ENCODE measurements at regions not wholly inside any gene's neighbourhood (a gene's known extent, or its start where the extent isn't known, plus 50 kb on each side); places are given as distances from the start of the nearest gene placed in this dataset.
"Not testable (repeated sequence)": the region's sequence is repeated elsewhere in the genome, so short reads cannot be mapped to it uniquely, and the experiment has no call there.

GRCh38 chr12:25629341-25629740, 76.3 kb upstream of the LMNTD1 start:
- DNase-seq: no peak
- H3K27me3 ChIP-seq: no peaks in the 10 kb centered on the region
- intact Hi-C loops (cut with DNase I): no loop called here
- H3K4me1 ChIP-seq: no peaks in the 10 kb centered on the region
- no peak overlapping the region for H3K27ac ChIP-seq
- H3K9me3 ChIP-seq: no peaks in the 10 kb centered on the region
- ATAC-seq: no peak
- no peaks in the 10 kb centered on the region for H3K36me3 ChIP-seq
- WGBS (ENCODE audit: insufficient coverage, low coverage, low lambda C conversion rate, missing lambda C conversion rate): 36% methylated on average over 3 of the region's 3 CpGs
- TF ChIP-seq POLR2A (IDR thresholded peaks at IDR 0.05) (no peak), CTCF (IDR thresholded peaks at IDR 0.05) (no peak)
- no peak overlapping the region for H3K4me3 ChIP-seq

GRCh38 chr12:25630735-25631515, 77.8 kb upstream of the LMNTD1 start:
- not testable (repeated sequence) for DNase-seq, H3K4me3 ChIP-seq, H3K27me3 ChIP-seq

GRCh38 chr12:25633149-25633548, 80.1 kb upstream of the LMNTD1 start:
- WGBS (ENCODE audit: insufficient coverage, low coverage, low lambda C conversion rate, missing lambda C conversion rate): 78% methylated on average over 1 of the region's 1 CpG

More at GRCh38 chr12:25630735-25631515, 77.8 kb upstream of the LMNTD1 start:
- ATAC-seq; intact Hi-C loops (cut with DNase I); H3K27ac ChIP-seq; H3K9me3 ChIP-seq; H3K36me3 ChIP-seq; H3K4me1 ChIP-seq: not testable (repeated sequence)
- 82% methylated on average over 5 of the region's 11 CpGs for WGBS (ENCODE audit: insufficient coverage, low coverage, low lambda C conversion rate, missing lambda C conversion rate)

GRCh38 chr12:25637752-25638151, 84.7 kb upstream of the LMNTD1 start:
- no peak for TF ChIP-seq CTCF (IDR thresholded peaks at IDR 0.05)
- TF ChIP-seq POLR2A (IDR thresholded peaks at IDR 0.05): no peak

More at GRCh38 chr12:25633149-25633548, 80.1 kb upstream of the LMNTD1 start:
- H3K4me1 ChIP-seq; H3K27ac ChIP-seq; ATAC-seq; intact Hi-C loops (cut with DNase I); DNase-seq; H3K36me3 ChIP-seq; H3K4me3 ChIP-seq; H3K9me3 ChIP-seq; H3K27me3 ChIP-seq: not testable (repeated sequence)

GRCh38 chr12:25639406-25639805, 86.3 kb upstream of the LMNTD1 start:
- WGBS (ENCODE audit: insufficient coverage, low coverage, low lambda C conversion rate, missing lambda C conversion rate): 62% methylated on average over 5 of the region's 5 CpGs
- no peak overlapping the region for H3K27ac ChIP-seq
- no peaks in the 10 kb centered on the region for H3K27me3 ChIP-seq
- DNase-seq: no peak
- TF ChIP-seq CTCF (IDR thresholded peaks at IDR 0.05): no peak
- TF ChIP-seq POLR2A (IDR thresholded peaks at IDR 0.05): no peak
- no peaks in the 10 kb centered on the region for H3K36me3 ChIP-seq
- no peak for ATAC-seq
- no peak overlapping the region for H3K4me3 ChIP-seq
- H3K4me1 ChIP-seq: no peaks in the 10 kb centered on the region
- no peaks in the 10 kb centered on the region for H3K9me3 ChIP-seq
- intact Hi-C loops (cut with DNase I): no loop called here

More at GRCh38 chr12:25637752-25638151, 84.7 kb upstream of the LMNTD1 start:
- DNase-seq (no peak), ATAC-seq (no peak)
- H3K4me3 ChIP-seq: no peak overlapping the region
- no peaks in the 10 kb centered on the region for H3K27me3 ChIP-seq
- no peaks in the 10 kb centered on the region for H3K4me1 ChIP-seq
- no peaks in the 10 kb centered on the region for H3K9me3 ChIP-seq
- no peak overlapping the region for H3K27ac ChIP-seq
- H3K36me3 ChIP-seq: no peaks in the 10 kb centered on the region
- intact Hi-C loops (cut with DNase I): no loop called here
